ENCODE measurements at regions not wholly inside any gene's neighbourhood (a gene's known extent, or its start where the extent isn't known, plus 50 kb on each side); places are given as distances from the start of the nearest gene placed in this dataset.
"Not testable (repeated sequence)": the region's sequence is repeated elsewhere in the genome, so short reads cannot be mapped to it uniquely, and the experiment has no call there.

GRCh38 chr2:240383099-240383758, 52.2 kb upstream of the GPC1 start:
- Histone ChIP-seq H3K9ac (ENCODE audit: low read length in 5 of 5) (no peak overlapping the region), H3K27me3 (ENCODE audit: control insufficient read depth in 5 of 5, insufficient read depth in 4 of 5, low read length in 5 of 5) (peaks cover 0 to 2% (median 0%) of the 10 kb centered on the region in 5 donors), H3K4me1 (ENCODE audit: control insufficient read depth in 5 of 5, insufficient read depth in 5 of 5, low read length in 5 of 5) (peaks cover 3 to 18% (median 13%) of the 10 kb centered on the region in 5 donors), H3K4me3 (ENCODE audit: low read depth in 1 of 5, low read length in 5 of 5) (no peak overlapping the region), H3K27ac (ENCODE audit: low read depth, low read length) (no peak overlapping the region), H3K9me3 (ENCODE audit: control insufficient read depth in 5 of 5, low read length in 5 of 5) (peaks cover 0 to 4% (median 0%) of the 10 kb centered on the region in 5 donors), H3K36me3 (ENCODE audit: control insufficient read depth in 5 of 5, insufficient read depth in 5 of 5, low read length in 5 of 5) (no peaks in the 10 kb centered on the region)

GRCh38 chr2:240383871-240384700, 51.4 kb upstream of the GPC1 start:
- H3K27ac ChIP-seq (ENCODE audit: low read depth, low read length): no peak overlapping the region
- H3K27me3 ChIP-seq (ENCODE audit: control insufficient read depth in 5 of 5, insufficient read depth in 4 of 5, low read length in 5 of 5): peaks cover 0 to 2% (median 0%) of the 10 kb centered on the region in 5 donors
- H3K9me3 ChIP-seq (ENCODE audit: control insufficient read depth in 5 of 5, low read length in 5 of 5): peaks cover 0 to 4% (median 0%) of the 10 kb centered on the region in 5 donors
- no peak overlapping the region for H3K4me3 ChIP-seq (ENCODE audit: low read depth in 1 of 5, low read length in 5 of 5)
- H3K9ac ChIP-seq (ENCODE audit: low read length in 5 of 5): no peak overlapping the region
- H3K36me3 ChIP-seq (ENCODE audit: control insufficient read depth in 5 of 5, insufficient read depth in 5 of 5, low read length in 5 of 5): no peaks in the 10 kb centered on the region
- peaks cover 3 to 18% (median 13%) of the 10 kb centered on the region in 5 donors for H3K4me1 ChIP-seq (ENCODE audit: control insufficient read depth in 5 of 5, insufficient read depth in 5 of 5, low read length in 5 of 5)

GRCh38 chr2:240384711-240385450, 50.6 kb upstream of the GPC1 start:
- no peak overlapping the region for H3K4me3 ChIP-seq (ENCODE audit: low read depth in 1 of 5, low read length in 5 of 5)
- H3K27me3 ChIP-seq (ENCODE audit: control insufficient read depth in 5 of 5, insufficient read depth in 4 of 5, low read length in 5 of 5): peaks cover 0 to 2% (median 0%) of the 10 kb centered on the region in 5 donors
- no peak overlapping the region for H3K27ac ChIP-seq (ENCODE audit: low read depth, low read length)
- H3K9me3 ChIP-seq (ENCODE audit: control insufficient read depth in 5 of 5, low read length in 5 of 5): peaks cover 0 to 4% (median 0%) of the 10 kb centered on the region in 5 donors
- no peaks in the 10 kb centered on the region for H3K36me3 ChIP-seq (ENCODE audit: control insufficient read depth in 5 of 5, insufficient read depth in 5 of 5, low read length in 5 of 5)
- peaks cover 3 to 18% (median 17%) of the 10 kb centered on the region in 5 donors for H3K4me1 ChIP-seq (ENCODE audit: control insufficient read depth in 5 of 5, insufficient read depth in 5 of 5, low read length in 5 of 5)
- no peak overlapping the region for H3K9ac ChIP-seq (ENCODE audit: low read length in 5 of 5)

- not testable (repeated sequence) for H3K36me3 ChIP-seq (ENCODE audit: control insufficient read depth in 5 of 5, insufficient read depth in 5 of 5, low read length in 5 of 5); H3K27me3 ChIP-seq (ENCODE audit: control insufficient read depth in 5 of 5, insufficient read depth in 4 of 5, low read length in 5 of 5); H3K27ac ChIP-seq (ENCODE audit: low read depth, low read length); H3K9me3 ChIP-seq (ENCODE audit: control insufficient read depth in 5 of 5, low read length in 5 of 5); H3K9ac ChIP-seq (ENCODE audit: low read length in 5 of 5); H3K4me3 ChIP-seq (ENCODE audit: low read depth in 1 of 5, low read length in 5 of 5)
- peaks cover 3 to 19% (median 17%) of the 10 kb centered on the region in 5 donors for H3K4me1 ChIP-seq (ENCODE audit: control insufficient read depth in 5 of 5, insufficient read depth in 5 of 5, low read length in 5 of 5)
Measured at GRCh38 chr2:240385451-240386161, 49.9 kb upstream of the GPC1 start.

Measured in subcutaneous abdominal adipose tissue (tissue), 5 donors.